ENCODE measurements at regions not wholly inside any gene's neighbourhood (a gene's known extent, or its start where the extent isn't known, plus 50 kb on each side); places are given as distances from the start of the nearest gene placed in this dataset.
"Not testable (repeated sequence)": the region's sequence is repeated elsewhere in the genome, so short reads cannot be mapped to it uniquely, and the experiment has no call there.

DNA sequence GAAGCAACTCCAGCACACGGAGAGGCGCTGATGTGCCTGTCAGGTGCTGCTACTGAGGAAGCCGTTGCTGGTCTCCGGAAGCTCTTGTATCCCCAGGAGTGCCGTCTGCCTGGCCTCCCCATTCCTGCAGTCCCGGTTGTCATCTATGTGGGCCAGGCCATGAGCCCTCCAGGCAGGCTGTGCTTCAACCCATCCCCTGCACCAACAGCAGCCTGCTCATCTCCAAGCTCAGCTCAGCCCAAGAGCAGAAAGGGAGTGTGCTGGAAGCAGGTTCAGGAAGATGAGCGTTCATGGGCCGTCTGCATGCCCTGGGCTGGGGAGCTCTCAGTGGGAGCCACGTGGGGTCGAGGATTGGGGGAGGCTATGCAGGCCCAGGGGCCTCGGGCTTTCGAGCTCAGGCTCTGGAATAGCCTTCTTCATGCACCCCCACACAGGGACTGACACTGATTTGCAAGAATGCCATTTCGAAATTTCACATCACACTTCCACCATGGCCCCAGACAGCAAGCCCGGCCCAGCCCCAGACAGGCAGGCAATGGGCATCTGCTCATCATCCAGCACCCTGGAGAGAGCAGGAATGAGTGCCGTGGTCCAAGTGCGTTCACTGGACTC is 164.5 kb downstream of the KIF26A start:
- no peak for DNase-seq (ENCODE audit: extremely low read depth, low read depth, low spot score)

DNA sequence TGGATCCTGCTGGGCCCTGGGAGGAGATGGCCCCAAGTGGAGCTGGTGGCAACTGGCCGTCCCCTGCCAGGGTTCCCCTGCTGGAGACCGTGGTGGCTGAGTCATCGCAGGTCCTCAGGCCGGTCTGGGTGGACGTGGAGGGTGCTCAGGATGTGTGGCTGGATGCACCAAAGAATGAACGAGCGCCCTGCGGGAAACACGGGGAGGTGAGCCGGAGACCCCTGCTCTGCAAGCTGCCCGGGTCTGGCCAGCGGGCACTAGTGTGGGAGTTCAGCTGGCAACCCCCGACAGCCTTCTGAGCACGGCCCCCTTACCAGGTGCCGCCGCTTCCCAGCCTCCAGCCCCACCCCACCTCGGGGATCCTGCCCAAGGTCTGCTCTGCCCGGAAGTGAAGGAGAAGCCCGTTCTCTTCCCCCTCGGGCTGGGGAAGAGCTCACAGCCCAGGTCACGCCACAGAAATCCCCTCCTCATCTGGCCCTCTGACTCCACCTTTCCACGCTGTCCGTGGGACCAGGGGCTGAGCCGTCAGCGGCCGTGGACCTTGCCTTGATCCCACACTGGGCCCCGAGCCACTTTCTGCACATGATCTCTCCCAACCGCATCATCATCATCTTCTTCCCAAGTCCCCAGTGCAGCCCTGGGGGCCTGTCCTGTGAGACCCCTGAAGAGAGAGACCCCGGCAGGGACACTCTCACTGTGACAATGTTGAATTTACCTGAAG is 165.5 kb downstream of the KIF26A start:
- DNase-seq (ENCODE audit: extremely low read depth, low read depth, low spot score), result no peak

DNA sequence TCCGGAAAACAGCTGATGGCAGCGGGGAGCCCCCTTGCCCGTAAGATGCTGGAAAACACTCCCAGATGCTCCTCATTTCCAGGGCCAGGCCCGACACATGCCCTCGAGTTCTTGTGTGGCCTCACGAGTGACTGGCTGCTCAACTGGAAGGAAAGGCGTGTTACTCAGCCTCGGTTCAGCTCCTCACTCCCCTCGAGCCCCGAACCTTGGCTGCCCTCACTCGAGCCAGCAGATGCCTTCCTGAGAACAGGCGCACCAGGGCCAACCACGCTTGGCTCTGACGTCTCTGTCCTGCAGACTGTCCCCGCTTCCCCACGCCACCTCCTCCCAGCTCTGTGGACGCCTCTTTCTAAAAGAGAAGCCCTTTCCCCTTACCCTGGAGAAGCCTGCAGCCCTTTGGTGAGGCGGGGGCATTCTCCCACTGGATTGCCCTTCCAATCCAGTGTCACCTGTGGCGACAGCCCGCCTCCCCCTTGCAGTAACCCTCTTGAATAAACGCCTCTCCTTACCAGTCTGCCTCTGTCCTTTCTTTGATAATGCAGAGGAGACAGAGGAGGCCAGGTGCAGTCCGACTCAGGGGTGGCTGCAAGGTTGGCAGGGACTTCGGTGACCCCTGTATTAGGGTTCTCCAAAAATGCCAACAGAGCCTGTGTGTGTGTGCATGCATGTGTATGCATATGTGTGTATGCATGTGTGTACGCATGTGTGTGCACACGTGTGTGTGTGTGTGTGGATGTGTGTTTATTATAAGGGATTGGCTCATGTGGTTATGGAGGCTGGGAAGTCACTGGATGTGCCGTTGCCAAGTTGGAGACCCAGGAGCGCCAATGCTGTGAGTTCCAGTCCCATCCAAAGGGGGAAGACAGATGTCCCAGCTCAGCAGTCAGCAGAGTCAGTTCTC is 166.3 kb downstream of the KIF26A start:
- DNase-seq (ENCODE audit: extremely low read depth, low read depth, low spot score), result no peak

DNA sequence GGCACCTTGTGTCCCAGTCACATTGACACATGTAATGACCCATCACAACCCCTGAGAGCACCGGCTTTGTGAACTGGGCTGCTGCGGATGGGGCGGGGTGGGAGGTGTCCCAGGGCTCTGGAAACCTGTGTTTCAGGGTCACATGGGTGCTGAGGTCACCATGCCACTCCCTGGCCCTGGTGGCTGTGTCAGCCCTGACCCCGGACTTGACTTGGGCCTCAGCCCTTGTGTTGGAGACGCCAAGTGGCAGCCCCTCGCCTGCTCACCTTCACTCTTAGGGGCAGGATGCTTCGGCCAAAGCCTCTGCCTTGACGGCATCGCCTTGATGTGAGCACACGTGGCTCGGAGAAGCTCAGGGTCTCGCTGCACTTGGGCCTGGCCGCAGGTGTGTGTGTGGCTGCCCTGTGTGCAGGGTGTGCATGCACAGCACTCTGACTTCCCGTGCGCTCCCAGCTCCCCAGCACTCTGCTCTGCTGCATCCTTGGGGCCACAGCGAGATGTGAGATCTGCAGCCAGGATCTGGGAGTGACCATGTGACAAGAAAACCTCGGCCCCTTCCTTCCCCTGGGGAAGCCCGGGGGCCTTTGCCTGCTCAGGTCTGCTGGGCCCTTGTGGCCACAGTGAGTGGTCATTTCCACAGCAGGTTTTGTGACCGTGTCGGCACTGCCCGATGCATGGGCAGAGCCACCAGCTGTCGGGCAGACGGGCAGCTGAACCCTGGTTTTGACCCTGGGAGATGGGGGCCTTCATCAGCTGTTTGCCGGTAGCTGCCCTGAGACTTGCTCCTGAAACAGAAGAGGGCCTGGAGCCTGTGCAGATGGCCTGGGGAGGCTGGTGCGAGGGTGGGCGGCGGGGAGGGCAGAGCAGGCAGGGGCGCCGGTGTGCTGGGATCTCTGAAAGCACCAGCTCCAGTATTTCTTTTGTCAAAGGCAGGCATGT is 167.4 kb downstream of the KIF26A start:
- DNase-seq (ENCODE audit: extremely low read depth, low read depth, low spot score), result no peak

DNA sequence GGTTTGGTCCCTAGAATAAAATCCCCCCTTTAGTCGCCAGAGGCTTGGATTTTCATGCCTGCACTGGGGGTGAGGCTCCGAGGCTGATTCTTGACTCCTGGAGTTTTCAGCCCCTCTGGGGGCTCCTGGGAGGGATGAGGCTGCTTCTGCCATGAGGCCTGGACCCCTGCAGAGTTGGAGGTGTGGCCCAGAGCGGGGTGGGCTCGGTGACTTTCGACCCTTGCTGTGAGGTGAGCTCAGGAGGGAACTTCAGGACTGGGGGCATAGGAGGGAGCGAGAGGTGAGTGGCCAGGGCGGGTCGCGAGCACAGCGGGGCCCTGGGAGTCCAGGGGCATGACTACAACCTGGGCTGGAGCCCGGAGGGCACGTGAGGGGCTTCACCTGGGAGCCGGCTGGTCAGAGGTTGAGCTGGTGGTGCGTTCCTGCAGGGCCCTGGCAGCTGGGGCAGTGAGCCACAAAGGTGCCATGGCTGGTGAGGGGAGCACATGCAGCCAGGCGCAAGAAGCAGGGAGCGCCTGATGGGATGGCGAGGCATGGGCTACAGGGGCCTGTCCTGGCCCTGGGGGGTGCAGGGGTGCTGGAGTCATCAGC is 168.2 kb downstream of the KIF26A start:
- no peak for DNase-seq (ENCODE audit: extremely low read depth, low read depth, low spot score)

DNA sequence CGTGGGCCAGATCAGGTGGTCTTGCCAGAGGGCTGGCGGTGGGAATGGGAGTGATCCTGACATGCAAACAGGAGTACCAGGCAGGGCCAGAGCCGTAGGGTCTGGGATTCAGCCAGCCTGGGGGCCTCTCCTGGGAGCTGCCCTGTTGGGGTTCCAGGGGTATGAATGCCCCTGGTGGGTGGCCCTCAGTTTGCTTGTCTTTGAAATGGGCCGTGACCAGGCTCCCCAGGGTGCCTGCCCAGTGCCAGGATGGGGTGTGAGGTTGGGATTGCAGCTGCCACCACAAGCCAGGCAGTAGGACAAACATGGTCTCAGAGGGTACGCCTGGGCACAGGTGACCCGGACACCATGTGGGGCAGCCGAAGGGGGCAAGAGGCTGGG is 168.8 kb downstream of the KIF26A start:
- no peak for DNase-seq (ENCODE audit: extremely low read depth, low read depth, low spot score)

DNA sequence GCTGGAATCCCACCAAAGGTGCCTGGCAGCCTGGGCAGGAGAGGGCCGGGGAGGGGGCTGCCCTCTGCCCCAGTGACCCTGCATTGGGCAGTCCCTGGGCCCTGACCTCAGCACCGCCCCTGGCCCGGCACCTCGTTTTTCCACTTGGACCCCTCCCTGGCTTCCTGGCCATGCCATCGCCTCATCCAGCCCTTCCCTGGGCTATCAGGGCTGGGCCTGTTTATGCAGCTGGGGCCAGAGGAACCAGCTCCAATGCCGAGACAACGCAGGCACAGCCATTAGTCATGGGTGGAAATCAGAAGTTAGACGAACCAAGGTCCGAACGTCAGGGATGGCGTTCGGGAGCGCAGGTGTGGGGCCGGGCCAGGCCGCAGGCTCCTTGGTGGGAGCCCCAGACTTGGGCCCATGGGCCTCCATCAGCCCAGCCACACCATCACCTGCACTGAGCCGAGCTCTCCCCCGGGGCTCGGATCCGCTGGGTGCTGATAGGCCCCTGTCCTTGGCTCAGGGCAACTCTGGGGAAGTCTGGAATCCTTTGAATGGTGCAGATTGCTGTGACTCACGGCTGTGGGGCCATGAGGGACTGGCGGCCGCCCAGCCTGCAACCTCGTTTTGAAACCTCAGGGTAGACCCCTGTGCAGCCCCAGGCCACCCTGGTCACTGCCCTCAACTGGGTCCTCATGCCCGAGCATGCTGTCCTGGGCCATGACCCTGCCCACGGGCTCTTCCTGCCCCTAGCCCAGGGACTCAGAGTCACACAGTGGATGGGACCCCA is 169.4 kb downstream of the KIF26A start:
- DNase-seq (ENCODE audit: extremely low read depth, low read depth, low spot score), result no peak

DNA sequence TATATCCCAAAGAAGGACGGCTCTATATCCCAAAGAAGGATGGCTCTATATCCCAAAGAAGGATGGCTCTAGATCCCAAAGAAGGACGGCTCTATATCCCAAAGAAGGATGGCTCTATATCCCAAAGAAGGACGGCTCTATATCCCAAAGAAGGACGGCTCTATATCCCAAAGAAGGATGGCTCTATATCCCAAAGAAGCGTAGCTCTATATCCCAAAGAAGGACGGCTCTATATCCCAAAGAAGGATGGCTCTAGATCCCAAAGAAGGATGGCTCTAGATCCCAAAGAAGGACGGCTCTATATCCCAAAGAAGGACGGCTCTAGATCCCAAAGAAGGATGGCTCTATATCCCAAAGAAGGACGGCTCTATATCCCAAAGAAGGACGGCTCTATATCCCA is 170.1 kb downstream of the KIF26A start:
- not testable (repeated sequence) for DNase-seq (ENCODE audit: extremely low read depth, low read depth, low spot score)

DNA sequence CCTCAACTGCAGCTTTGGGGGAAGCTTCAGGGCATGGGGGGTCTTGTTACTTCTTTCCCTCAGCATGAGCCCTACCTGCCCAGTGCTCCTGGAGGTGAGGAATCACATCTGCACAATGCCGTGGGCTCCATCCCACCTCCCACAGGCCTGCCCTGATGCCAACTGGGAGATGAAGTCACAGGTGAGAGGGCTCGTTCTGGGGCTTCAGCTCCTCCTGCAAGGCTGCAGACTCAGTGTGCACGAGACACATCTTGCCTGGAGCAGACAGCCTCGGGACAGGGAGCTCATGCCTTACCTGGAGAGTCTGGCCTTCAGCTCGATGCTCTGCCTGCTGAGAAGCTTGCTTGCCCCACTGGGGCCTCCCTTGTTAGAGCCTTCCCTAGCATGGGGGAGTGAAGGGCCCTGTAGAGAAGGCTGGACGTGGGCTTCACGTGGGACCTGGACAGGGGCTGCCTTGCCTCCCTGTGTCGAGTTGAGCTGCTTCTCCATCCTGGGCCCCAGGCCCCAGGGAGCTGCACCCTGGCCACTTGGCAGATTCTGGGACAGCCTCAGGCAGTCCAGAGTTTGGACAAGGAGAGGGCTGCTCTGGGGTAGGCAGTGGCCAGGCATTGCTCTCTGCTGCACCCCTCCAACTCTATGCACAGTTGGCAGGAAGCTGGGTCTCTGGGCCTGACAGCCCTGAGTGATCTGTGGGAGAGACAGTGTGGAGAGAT is 171.4 kb downstream of the KIF26A start:
- DNase-seq (ENCODE audit: extremely low read depth, low read depth, low spot score), result no peak

DNA sequence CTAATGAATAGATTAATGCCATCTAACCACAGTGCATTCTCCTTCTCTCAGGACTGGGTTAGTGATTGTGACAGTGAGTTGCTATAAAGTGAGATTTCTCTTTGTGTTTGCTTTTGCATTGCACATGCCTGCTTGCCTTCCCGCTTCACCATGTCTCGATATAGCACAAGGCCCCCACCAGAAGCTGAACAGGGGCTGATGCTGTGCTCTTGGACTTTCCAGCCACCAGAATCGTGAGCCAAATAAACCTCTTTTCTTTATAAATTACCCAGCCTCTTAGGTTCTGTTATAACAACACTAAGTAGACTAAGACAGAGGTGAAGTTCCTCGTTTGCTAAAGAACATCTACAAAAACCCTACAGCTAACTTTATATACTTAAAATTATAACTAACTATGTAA is 173.0 kb downstream of the KIF26A start:
- no peak for DNase-seq (ENCODE audit: extremely low read depth, low read depth, low spot score)

DNA sequence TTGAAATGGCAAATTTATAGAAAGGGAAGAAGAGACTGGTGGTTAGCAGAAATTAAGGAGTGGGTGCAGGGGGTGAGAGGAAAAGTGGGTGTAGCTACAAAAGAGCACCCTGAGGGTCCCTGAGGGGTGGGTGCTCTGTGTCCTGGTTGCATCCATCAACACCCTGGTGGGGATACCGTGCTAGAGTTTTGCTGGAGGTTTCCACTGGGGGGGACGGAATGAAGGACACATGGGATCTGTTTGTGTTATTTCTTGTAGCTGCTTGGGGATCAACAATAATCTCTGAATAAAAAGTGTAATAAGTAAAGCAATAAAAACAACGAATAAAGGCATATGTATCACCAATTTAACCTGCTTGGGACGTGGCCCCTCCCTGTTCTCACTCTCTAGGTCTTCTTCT is 175.3 kb downstream of the KIF26A start:
- DNase-seq (ENCODE audit: extremely low read depth, low read depth, low spot score), result no peak

DNA sequence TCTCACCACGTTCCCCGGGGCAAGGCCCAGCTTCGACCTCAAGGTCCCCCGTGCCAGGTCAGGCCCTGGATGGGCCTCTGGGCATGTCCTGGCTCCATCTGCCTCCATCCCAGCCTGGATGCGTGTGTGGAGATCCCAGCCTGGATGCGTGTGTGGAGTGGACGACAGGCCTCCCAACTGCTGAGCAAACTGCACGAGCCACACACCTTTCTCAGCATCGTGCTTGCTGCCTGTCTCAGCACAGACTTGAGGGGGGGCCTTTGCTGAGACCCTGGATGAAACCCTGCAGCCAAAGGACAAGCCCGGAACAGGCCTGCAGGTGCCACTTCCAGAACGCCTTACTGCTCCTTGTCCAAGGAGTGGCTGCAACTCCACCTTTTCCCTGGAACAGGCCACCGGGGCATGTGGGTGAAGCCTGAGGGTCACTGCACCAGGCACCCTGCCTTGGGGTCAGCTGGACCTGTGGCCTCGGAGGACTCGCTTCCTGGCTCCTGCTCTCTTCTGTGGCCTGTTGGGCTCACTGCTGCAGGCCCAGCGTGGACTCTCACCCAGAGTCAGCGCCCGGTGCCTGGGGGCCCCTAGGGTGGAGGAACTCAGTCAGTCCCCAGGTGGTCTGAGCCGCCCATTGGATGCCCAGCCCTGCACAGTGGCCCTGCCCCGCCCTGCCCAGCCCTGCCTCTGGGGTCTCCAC is 176.0 kb downstream of the KIF26A start:
- no peak for DNase-seq (ENCODE audit: extremely low read depth, low read depth, low spot score)

DNA sequence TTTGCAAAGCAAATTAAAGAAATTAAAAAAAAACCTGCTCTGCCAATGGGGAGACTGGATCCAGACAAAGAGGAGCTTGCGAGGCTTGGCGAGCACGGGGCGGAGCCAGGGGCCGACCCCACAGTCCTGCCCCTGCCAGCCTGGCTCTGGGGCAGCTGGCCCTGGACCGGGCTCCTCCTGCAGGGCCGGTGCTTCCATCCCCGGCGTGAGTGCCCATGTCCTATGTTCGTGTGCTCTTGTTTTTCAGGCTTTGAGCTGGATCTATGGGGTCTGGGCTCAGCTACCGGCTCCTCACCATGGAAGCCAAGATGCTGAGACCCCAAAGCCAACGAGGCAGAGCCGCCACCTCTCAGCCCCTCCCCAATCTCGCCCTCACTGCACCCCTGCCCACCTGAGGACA is 176.8 kb downstream of the KIF26A start:
- DNase-seq (ENCODE audit: extremely low read depth, low read depth, low spot score), result no peak

DNA sequence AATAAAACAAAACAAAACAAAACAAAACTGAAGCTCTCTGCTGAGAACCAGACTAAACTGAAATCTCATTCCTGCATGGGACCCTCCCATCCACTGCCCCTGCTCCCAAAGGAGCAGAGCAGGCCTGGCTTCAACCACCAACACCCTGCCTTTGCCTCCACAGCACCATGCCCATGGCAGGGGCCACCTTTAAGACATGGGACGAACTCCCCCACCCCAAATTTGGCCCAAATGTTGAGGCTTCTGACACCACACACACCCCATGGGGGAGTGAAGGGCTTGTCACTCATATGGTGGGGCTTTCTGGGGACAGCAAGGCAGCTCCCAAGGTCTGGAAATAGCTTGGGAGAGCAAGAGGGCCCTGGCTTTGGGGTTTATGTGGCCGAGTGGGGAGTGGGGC is 177.2 kb downstream of the KIF26A start:
- no peak for DNase-seq (ENCODE audit: extremely low read depth, low read depth, low spot score)

DNA sequence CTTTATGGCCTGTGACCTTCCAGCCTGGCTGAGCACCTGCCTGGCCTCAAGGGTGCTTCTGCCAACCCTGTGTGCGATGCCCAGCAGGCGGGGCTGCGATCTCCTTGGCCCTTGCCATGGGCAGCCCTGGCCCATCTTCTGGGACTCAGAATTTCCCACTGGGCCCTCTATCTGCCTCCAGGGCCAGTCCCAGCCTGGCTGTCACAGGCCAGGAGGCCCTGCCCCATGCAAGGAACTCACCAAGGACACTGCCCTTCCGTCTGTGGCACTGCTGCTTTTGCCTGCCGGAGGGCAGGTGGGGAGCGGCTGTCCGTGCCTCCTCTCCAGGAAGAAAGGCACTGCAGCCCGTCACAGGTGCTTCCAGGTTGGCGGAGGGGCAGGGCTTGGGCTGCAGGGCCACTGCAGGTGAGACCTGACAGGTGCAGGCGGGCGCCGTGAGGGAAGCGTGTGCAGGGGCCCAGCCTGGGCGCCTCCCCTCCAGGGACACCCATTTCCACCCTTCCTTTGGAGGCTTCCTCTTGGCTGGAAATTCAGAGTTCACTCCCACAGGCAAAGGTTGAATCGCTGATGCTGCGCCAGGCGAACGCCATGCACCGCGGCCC is 177.8 kb downstream of the KIF26A start:
- no peak for DNase-seq (ENCODE audit: extremely low read depth, low read depth, low spot score)

DNA sequence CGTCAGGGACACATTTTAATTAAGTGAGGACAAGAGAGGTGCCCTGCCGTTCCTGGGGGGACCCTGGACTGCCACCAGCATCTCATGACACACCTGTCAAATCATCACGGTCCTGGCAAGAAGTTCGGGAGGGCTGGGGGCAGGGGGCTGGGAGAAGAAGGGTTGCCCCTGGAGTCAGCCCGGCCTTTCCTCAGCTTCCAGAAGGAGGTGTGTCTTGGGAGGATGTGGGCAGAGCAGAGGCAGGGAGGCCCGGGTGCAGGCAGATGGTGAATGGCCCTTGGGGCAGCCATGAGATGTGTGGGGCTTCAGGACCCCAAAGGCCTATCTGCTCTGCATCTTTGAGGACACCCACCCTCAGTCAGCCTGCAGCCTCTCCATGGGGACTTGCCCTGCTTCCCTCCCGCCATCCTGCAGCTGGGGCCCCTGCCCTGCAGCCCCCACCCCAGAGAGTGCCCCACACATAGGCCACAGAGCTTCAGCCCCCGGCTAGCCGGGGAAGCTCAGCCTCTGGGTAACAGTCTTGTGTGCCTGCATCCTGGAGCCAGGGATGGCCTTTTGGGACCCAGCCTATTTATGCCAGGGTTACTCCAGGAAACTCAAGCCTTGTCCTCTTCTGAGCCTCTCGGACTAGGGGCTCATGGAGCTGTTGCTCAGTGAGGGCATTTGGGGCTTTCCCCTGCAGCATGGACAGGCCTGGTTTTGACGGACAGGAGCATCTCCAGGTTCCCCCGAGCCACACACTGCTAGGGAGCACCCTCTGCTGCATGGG is 178.5 kb downstream of the KIF26A start:
- no peak for DNase-seq (ENCODE audit: extremely low read depth, low read depth, low spot score)

DNA sequence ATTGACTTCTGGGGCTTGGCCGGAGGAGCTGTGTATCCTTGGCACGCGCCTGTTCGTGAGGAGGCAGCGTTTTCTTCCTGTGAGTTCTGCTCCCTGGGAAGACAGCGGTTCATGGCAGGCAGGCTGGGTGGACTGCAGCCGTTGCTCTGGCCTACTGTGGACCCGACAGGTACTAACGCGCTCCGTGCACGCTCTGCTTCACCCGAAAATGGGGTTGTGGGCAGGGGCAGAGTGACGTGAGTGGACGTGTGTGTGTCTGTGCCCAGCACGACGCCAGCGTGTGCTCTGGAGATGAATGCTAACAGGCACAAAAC is 179.1 kb downstream of the KIF26A start:
- DNase-seq (ENCODE audit: extremely low read depth, low read depth, low spot score), result no peak

Data from glomerular endothelial cell (primary cell).